Osteocyte (in vitro differentiated cells): ENCODE measurements at regions not wholly inside any gene's neighbourhood (a gene's known extent, or its start where the extent isn't known, plus 50 kb on each side); places are given as distances from the start of the nearest gene placed in this dataset.

Source experiments
- DNase-seq: peaks from one replicate; pipeline ENCODE4 v3.0.0; 2021; ENCODE audit warnings: mixed read lengths; ENCODE audit not compliant: unreplicated experiment; ENCODE audit errors: extremely low spot score
- H3K27ac Mint-ChIP-seq: one replicate; pipeline ENCODE4 v1.8.0; 2021; ENCODE audit warnings: mild to moderate bottlenecking, mixed read lengths; ENCODE audit not compliant: unreplicated experiment
- H3K27me3 Mint-ChIP-seq: one replicate; pipeline ENCODE4 v1.8.0; 2021; ENCODE audit warnings: mixed read lengths; ENCODE audit not compliant: unreplicated experiment
- H3K36me3 Mint-ChIP-seq: one replicate; pipeline ENCODE4 v1.8.0; 2021; ENCODE audit warnings: mixed read lengths; ENCODE audit not compliant: unreplicated experiment
- H3K4me1 Mint-ChIP-seq: one replicate; pipeline ENCODE4 v1.8.0; 2021; ENCODE audit warnings: mixed read lengths; ENCODE audit not compliant: unreplicated experiment
- H3K4me3 Mint-ChIP-seq: one replicate; pipeline ENCODE4 v1.8.0; 2021; ENCODE audit warnings: mild to moderate bottlenecking, moderate library complexity, mixed read lengths; ENCODE audit not compliant: unreplicated experiment
- H3K9me3 Mint-ChIP-seq: one replicate; pipeline ENCODE4 v1.8.0; 2021; ENCODE audit warnings: mixed read lengths; ENCODE audit not compliant: unreplicated experiment
- TF ChIP-seq, protein P1 (sequence below): fragments of 200-600 bp; sonication (generic); IDR thresholded peaks from 2 replicates; pipeline ENCODE4 v1.5.0; 2021; ENCODE audit warnings: antibody characterized with exemption, mild to moderate bottlenecking, moderate library complexity

DNA sequence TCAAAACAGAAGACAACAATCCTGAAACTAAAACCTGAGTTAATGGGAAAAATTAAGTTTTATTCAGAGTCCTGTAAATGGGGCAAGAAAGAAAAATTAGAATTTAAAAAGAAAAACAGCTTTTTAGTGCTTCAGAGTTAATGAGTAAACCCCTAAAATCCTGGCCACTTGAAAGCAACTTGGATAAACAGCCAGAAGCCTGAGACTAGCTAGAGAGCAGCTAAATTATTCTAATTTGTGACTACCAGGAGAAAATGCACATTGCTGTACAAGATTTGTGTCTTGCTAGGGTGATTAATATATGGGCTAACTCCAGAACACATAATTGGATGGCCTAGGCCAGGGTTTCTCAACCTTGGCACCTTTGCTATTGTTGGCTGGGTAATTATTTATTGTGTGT is 62.4 kb upstream of the ARG1 start:
- Mint-ChIP-seq H3K4me3 (no peak overlapping the region), H3K36me3 (no peaks in the 10 kb centered on the region), H3K27ac (no peak overlapping the region), H3K4me1 (no peaks in the 10 kb centered on the region), H3K27me3 (peaks cover 5% of the 10 kb centered on the region), H3K9me3 (peaks cover 5% of the 10 kb centered on the region)
- TF ChIP-seq, protein P1, sequence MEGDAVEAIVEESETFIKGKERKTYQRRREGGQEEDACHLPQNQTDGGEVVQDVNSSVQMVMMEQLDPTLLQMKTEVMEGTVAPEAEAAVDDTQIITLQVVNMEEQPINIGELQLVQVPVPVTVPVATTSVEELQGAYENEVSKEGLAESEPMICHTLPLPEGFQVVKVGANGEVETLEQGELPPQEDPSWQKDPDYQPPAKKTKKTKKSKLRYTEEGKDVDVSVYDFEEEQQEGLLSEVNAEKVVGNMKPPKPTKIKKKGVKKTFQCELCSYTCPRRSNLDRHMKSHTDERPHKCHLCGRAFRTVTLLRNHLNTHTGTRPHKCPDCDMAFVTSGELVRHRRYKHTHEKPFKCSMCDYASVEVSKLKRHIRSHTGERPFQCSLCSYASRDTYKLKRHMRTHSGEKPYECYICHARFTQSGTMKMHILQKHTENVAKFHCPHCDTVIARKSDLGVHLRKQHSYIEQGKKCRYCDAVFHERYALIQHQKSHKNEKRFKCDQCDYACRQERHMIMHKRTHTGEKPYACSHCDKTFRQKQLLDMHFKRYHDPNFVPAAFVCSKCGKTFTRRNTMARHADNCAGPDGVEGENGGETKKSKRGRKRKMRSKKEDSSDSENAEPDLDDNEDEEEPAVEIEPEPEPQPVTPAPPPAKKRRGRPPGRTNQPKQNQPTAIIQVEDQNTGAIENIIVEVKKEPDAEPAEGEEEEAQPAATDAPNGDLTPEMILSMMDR: no peak
- no peak for DNase-seq

DNA sequence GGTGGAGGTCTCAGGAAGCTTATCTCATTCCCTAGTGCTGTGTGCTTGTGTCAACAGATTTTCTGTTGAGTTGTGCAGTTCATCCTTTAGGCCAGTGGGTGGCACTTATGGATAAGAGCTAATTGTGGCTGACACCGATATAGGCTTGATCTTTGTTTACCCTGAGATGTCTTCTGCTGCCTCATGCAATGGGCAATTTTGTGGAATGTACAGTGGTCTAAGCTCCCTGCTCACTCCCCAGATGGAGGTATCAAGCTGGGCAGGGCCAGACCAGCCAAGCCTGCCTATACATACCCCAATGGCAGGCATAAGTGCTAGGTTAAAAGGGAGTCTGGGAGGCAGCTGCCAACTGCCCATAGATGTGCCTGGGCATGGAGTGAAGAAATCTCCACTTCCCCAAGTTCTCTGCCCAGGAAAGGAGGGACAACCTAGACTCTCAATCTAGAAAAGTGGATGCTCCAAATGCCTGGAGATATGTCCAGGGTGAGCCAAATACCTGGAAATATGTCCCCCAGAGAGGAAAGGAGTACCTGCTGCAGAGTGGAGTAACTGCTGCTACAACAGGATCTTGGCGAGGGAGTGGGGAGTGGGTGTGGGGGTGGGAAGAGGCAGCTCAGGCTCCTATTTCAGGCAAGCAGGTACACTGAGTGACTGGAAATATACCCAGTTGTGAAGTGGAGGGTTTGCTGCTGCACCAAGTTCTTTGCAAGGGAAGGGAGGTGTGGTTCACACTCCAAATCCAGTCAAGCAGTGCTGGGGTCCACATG is 53.2 kb upstream of the ARG1 start:
- Mint-ChIP-seq H3K27ac (no peak overlapping the region), H3K4me1 (no peaks in the 10 kb centered on the region), H3K36me3 (no peaks in the 10 kb centered on the region), H3K4me3 (no peak overlapping the region), H3K9me3 (peaks cover 15% of the 10 kb centered on the region), H3K27me3 (peaks cover 23% of the 10 kb centered on the region)
- TF ChIP-seq, protein P1: peak; percentile 63
- DNase-seq: no peak
